ENCODE measurements at regions not wholly inside any gene's neighbourhood (a gene's known extent, or its start where the extent isn't known, plus 50 kb on each side); places are given as distances from the start of the nearest gene placed in this dataset.

DNA sequence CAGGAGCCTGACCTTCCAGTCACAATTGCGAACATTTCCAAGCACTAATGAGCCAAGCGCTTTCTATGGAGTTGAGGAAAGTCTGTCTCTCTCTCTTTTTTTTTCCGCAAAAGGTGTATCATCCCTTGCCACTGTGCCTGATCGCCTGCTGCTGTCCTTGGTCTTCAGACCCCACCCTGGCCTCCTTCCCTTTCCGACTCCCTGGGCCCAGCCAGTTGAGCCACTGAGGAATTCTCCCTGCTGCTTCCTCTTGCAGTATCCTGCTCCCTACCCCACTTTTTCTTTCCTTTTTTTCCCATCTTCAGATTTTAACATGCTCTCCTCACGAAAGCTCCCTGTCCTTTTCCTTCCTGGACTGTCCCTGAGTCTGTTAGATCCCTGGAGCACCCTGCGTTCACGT is 396.5 kb upstream of the C2CD4B start:
- TF ChIP-seq CTCF (IDR thresholded peaks at IDR 0.05; ENCODE audit: poor library complexity, severe bottlenecking): no peak
- no peak for TF ChIP-seq EZH2 (IDR thresholded peaks at IDR 0.05; ENCODE audit: borderline replicate concordance, insufficient read depth, low read length, poor library complexity, severe bottlenecking)
- TF ChIP-seq SMC3 (conservative IDR thresholded peaks at IDR 0.05; ENCODE audit: poor library complexity): no peak
- TF ChIP-seq EP300 (conservative IDR thresholded peaks at IDR 0.05; ENCODE audit: poor library complexity, severe bottlenecking): no peak
